NCI-H1105 (cell line): ENCODE measurements at regions not wholly inside any gene's neighbourhood (a gene's known extent, or its start where the extent isn't known, plus 50 kb on each side); places are given as distances from the start of the nearest gene placed in this dataset.

Source experiments
- DNase-seq: peaks from one replicate; lab custom pipeline; 2025; lab: John Stamatoyannopoulos, UW

DNA sequence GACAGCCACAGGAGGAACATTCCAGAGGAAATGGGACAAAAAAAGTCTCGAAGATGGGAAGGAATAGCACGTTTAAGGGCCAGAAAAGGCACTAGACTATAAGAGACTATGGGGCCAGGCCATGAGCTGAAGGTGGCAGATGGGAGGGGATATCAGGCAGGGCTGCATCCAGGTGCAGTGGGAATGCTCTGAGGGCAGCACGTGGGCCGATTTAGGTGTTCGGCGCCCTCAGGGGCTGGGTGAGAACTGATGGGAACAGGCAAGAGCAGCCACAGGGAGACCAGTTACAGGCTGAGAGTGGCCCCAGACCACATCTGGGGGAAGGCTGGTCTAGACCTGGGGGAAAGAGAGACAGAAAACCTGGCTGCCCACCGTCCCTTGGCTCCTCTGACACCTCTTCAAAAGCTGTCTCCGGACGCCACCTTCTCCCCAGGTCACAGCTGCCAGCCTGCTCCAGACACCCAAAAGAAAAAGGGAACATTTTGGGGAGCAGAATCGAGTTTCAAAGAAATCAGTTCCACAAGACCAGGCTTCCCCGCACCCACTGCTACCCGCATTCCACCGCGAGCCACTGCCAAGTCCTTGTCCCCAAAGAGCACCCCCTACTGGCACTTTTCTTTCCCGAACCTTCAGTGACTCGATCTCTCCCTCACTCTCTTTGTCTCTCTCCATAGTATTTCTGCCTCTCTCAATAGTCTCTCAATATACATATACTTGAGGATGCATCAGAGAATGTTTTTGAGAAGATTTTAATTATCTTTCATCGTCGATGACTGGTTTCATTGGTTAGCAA, 190.1 kb upstream of the AGAP1 start:
- DNase-seq, result no peak

DNA sequence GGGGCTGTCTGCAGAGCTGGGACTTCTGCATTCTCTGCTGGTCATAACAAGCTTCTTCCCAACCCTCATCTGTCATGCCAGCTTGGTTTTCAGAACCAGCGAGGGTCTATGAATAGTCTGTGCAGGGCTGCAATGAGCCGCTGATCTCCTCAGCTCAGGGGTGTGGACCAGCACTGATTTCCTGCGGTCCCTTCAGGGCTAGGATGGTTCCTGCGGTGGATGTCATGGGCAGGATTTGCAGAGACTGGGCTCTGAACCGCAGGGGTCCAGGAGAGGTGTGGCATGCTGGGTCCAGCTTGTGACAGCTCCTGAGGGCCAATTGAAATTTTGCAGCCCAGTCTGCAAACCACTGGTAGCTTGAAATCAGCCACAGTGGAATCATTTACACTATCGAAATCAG, 188.2 kb upstream of the AGAP1 start:
- DNase-seq, result no peak

DNA sequence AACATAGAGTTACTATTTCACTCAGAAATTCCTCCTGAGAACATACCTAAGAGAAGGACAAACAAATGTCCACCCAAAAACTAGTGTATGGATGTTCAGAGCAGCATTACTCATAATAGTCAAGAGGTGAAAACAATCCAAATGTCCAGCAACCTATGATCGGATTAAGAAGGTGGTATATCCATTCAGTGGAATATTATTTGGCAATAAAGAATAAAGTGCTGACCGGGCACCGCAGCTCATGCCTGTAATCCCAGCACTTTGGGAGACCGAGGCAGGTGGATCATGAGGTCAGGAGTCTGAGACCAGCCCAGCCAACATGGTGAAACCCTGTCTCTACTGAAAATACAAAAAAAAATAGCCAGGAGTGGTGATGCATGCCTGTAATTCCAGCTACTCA, 182.8 kb upstream of the AGAP1 start:
- no peak for DNase-seq

DNA sequence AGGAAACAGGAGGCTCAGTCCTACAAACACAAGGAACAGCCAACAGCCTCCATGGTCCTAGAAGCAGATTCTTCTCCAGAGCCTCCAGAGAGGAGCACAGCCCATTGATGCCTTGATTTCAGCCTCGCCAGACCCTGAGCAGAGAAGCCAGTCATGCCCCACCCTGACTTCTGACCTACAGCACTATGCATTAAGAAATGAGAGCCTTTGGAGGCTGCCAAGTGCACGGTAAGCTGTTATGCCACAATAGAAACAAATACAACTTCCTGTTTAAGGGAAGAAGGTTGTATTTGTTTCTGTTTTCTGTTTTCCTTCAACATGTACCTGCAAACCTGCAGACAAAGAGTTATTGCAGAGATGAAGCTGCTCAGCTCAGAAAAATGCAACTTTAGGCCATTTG, 181.3 kb upstream of the AGAP1 start:
- DNase-seq, result no peak

DNA sequence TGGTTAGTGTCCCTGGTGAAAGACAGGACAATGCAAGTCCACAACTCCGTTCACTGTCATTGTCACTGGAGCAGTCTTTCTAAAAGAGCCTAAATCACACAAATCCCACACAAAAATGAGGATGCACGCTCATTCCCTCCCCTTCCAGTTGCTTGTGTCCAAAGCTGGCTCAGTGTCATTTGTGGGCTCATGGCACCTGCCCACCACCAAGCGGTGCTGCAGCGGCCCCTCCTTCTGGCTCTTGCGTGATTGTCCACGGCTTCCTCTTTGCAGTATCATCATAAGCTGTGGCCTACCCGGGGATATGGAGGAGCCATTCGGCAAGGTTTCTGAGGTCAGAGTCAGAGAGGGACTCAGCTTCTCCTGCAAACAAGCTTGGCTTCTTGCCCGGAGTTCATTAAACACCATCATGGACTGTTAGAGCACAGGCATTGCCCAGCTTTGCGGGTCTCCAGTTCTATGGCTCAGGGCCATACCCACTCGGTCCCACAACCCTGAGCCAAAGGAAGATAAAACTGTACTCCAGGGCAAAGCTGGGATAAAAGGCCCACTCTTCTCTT, 179.4 kb upstream of the AGAP1 start:
- DNase-seq, result peak; percentile 87

DNA sequence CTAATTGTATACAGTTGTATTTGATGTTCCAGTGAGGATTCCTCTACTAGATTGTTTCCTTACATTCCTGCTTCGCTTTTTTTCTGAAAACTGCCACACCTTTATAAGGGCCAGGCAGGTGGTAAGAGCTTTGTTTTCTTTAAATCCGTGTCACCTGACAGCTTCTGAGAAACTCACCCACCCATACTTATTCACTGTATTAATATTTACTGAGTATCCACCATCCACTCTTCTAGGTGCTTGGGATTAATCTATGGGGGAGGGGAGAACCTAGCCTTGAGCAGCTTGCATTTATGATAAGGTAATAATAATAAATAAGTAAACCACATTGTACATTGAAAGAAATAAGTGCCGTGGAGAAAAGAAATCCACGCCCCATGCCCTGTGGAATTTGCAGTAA, 174.7 kb upstream of the AGAP1 start:
- no peak for DNase-seq

DNA sequence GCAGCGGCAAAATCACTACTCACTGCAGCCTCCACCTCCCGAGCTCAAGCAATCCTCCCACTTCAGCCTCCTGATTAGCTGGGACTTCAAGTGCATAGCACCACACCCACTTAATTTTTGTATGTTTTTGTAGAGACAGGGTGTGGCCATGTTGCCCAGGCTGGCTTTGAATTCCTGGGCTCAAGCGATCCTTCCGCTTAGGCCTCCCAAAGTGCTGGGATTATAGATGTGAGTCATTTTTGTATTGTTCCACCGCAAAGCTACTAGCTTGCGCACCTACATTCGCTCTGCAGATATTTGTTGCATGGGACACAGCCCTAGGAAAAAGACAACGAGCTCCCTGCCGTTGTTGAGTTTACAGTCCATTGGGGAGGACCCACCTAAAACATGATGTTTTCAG, 173.5 kb upstream of the AGAP1 start:
- no peak for DNase-seq

DNA sequence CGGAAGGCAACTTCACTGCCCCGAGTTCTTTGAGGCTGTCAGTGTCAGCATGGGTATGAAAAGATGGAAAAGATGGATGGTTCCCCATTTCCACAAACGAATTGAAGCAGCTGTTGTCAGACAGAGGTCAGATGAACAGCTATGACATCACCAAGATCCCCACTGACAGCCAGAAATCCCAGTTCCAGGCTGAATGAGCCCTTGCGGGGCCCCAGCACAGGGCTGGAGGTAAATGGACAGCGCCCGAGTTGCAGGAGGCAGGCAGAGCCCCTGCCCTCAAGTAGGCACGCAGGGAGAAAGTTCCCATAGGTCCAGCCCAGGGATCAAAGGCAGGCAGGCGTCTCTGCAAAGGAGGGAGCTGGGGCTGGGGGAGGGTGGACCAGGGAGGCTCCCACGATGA, 169.5 kb upstream of the AGAP1 start:
- no peak for DNase-seq

DNA sequence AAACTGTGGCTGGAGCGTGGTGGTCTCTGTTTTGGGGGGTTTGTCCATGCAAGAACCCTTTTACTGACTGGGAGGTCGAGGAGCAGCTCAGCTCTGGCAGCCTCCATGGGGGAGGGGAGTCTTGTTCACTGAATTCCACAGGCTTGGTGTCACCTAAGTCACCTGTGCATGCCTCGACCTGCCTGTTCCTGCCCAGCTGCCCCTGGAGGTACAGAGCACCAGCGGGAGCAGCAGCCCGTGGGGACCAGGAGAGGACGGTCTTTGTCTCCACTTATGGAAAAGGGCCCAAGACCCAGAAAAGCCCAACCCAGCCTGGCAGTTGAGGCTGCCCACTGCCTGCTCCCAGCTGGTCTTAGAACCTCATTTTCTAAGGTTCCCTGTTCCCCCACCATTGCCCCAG, 168.7 kb upstream of the AGAP1 start:
- DNase-seq, result no peak

DNA sequence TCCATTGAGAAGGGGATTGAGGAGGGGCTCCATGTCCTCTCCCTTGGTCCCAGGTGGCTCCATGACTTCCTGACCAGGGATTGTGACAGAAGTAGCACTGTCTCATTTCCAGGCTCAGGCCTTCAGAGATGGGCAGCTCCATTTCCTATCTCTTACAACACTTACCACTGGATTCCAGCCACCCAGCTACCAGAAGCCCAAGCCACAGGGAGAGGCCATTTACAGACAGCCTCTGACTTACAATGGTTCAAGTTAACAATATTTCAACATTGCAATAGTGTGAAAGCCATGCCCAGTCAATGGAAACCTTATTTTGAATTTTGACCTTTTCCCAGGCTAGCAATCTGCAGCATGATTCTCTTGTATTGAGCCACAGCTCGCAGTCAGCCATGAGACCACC, 164.9 kb upstream of the AGAP1 start:
- DNase-seq, result no peak

DNA sequence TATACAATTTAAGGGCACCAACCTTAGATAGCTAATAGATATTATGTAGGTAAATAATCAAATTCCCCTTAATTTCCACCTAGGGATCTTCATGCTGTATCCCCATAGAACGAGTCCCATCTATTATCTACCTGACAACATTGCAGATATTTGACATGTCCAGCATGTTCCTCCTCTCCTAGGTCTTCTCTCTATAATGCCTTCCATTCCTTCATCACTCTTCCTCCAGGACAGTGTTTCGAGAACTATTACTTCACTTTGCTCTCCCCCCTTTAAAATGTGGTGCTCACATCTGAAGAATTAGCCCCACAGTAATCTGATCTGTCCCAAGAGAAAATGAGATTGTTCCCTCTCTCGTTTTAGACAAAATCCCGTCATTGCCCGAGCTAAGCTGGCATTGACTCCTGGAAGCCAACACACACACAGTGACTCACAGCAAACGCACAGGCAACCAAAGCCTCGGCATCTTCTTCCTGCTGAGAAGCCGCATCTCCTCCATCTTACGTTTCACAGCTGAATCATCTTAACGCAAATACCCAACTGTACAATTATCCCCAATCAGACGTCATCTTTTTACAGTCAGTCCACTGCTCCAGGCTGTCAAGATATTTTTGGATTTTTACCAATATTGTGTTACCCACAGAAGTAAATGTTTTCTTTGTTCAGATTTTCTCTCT, 162.9 kb upstream of the AGAP1 start:
- DNase-seq, result no peak

DNA sequence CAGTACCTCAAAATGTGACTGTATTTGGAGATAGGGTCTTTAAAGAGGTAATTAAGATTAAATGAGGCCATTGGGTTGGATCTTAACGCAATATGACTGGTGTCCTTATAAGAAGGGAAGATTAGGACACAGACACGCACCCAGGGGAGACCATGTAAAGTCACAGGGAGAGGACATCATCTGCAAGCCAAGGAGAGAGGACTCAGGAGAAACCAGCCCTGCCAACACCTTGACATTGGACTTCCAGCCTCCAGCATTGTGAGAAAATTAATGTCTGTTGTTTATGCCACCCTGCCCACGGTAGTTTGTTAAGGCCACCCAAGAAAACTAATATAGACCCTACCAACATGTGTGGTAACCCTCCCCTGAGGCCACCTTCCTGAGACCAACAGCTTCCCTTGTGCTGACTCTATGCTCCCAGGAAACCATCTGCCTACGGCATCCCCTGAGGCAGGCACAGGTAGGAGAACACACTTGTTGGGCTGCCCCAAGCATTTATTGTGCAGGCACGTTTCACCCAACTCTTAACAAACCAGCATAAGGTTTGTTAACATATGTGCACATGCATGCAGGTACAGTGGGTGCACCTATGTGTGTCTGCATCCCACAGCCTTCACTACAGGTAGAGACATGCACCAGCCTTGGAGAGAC, 161.5 kb upstream of the AGAP1 start:
- DNase-seq, result no peak

DNA sequence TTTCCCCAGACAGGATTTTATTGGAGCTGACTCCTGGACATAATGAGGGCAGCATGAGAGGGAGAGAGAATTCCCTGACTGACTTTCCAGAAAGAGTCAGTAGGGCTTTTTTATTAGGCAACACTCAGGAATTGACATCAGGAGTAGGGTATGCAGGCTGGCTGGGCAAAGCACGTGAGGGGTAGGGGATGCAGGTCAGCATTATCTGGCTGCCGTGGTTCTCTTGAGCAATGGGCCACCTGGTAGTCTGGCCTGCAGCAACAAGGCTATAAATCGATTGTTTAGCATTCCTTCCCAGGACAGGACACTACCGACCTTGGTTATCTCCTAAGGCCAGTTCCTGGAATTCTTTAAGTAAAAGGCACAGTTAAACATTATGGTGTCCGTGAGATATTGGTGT, 160.8 kb upstream of the AGAP1 start:
- no peak for DNase-seq

DNA sequence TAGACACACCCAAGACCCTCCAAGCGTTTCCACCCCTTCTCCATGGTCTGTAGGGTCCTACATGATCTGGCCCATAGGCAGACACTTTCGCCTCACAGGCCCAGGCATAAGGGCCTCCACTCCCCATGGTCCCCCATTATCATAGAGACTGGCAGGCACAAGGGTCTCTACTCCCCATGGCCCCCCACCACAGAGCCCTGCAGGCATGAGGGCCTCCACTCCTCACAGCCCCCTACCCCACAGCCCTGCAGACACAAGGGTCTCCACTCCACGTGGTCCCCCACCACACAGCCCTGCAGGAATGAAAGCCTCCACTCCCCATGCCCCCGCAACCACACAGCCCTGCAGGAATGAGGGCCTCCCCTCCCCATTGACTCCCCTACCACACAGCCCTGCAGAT, 159.7 kb upstream of the AGAP1 start:
- no peak for DNase-seq

DNA sequence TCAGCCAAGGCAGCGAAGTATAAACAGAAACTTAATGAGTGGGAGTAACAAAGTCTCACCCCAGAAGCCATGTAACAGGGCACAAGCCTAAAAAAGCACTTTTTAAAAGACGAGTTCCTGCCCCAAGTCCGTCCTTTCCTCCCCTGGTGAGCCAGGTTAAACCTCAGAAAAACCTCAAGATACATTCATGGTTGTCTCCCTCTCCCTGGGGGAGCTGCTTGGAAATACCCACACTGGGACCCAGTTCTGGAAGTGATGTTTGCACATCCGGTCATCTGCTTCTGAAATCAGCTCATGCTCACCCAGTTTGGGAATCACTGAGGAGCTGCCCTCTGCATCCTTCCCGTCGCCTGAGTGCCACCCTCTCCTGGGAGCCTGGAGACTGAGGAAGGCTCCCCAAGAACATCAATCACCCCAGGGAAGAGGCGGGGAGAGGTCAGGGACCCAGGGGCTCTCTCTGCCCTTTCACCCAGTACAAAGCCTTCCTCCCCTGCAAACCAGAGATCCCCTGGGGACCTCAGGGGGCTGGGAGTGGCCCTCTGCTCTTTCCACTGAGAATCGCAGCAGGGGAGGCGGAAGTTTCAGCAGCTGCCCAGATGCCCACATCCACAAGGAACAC, 150.6 kb upstream of the AGAP1 start:
- no peak for DNase-seq

DNA sequence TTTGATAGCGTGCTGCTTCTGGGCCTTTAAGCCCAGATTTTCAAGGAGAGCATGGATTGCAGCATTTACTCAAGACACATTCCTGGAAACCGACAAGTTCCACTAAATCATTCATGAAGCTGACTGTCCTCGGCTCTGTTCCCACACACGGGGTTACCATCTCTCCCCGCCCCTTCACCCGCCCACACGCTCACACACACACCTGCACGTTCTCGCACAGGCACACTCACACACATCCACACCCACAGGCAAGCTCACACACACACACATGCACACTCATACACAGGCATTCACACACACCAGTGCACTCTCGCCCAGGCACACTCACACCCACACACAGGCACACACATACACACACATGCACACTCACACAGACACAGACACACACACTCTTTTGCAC, 150.0 kb upstream of the AGAP1 start:
- no peak for DNase-seq

DNA sequence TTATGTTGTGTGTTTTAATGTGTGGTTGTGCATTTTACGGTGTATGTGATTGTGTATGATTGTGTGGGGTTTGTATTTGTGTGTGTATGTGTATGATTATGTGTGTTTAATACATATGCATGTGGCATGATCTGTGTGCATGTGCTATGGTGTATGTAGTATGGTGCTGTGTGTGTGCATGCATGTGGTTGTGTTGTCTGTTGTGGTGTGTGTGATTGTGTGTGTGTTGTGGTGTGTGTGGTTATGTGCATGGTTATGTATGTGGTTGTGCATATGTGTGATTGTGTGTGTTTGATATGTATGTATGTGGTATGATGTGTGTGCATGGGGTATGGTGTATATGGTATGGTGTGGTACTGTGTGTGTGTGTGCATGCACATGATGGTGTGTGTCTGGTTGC, 148.1 kb upstream of the AGAP1 start:
- DNase-seq, result no peak

DNA sequence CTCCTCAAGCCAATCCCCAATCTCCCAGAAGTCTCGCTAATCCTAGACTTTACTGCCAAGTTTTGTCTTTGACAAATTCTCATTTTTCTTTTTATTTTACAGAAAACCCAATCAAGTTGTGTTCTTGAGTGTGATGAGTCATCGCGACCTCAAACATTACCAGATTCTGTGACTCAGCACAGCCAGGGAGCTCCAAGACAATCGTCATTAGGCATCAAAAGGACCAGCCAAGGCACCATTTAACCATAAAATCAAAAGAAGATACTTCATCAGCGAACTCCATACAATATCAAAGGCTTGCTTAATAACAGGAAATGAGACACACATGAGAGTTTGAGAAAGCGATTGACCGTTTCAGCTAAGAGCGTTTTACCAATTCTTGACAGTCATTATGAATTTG, 146.2 kb upstream of the AGAP1 start:
- no peak for DNase-seq

DNA sequence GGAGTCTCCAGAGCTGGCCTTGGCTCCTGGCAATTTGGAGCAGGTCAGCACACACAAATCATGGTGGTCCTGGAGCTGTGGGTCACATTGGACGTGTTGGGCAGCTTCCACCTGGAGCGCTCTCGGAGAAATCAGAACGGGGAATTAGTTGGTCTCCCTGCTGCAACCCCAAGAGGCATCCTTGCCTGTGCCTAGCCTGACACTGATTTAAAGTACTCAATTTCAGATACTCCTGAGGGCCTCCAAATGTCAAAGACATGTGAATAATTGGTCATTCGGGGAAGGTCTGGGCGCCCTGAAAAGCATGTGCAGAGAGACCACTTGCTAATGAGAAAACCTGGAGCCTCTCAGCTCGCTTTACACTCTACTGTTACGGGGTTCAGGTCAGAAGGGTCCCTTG, 145.5 kb upstream of the AGAP1 start:
- DNase-seq, result no peak

DNA sequence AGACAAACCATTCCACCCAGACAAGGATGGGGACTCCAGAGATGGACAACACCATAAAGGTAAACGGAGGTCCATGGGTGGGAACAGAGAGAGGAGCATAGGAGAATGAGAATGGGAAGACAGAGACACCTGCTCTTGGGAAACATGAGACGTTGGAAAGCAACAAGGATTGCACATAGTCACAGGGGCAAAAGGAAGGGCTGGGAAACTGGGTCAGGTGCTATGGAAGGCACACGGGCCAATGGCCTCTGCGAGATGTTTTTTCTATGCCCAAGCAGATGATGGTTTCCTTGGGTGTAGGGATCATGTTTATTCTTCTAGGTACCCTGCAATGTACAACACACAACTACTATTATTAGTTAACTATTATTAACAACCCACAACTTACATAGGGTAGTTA, 143.6 kb upstream of the AGAP1 start:
- no peak for DNase-seq

DNA sequence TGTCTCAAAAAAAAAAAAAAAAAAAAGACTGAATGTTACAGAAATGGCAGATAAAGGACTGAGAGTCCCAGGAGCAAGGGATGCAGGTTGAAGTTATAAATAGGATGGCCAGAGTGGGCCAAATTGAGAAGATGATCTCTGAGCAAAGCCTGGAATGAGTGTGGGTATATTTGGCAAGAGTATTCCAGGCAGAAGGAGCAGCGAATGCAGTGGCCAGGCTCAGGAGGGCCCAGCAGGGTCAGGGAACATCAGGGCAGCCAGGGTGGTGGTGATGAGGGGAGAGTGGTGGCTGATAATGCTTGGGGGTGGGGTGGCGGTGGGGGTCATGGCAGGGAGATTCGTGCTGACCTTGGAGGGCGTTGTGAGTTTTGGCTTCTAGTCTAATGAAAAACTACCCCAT, 141.3 kb upstream of the AGAP1 start:
- DNase-seq, result no peak

DNA sequence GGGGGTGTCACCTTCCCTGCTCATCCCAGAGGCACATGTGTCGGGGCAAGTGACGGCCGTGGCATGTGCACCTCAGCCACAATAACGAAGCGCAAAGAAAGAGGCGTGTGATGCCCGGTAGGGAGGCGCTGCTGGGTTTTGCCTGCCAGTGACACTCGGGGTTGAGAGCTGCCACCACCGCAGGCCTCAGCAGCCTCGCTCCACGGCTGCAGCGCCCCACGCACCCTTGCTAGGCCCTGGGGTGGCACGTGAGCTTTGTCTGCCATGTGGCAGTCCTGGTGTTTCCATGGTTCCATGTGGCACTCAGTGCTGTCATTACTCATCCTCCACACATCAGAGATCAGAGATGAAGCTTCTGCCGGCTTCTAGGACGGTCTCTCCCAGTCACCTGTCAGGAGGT, 136.0 kb upstream of the AGAP1 start:
- no peak for DNase-seq

DNA sequence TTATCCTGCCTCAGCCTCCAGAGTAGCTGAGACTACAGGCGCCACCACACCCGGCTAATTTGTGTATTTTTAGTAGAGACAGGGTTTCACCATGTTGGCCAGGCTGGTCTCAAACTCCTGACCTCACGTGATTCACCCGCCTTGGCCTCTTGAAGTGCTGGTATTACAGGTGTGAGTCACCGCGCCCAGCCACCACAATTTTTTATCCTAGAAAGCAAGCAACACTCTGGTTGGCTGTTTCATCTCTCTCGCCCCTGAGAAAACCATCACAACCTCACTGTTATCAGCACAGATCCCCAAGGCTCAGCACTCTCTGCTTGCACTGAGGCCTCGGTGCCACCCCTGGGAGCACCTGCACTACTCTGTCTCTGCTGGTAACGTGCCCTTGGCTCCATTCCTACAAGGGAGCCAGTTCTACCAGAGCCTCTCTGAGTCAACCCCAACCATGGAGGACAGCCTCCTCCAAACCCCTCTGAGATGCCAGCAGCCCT, 134.8 kb upstream of the AGAP1 start:
- DNase-seq, result no peak
